Kidney glomerular epithelial cell (primary cell): ENCODE measurements at regions not wholly inside any gene's neighbourhood (a gene's known extent, or its start where the extent isn't known, plus 50 kb on each side); places are given as distances from the start of the nearest gene placed in this dataset.
"Not testable (repeated sequence)": the region's sequence is repeated elsewhere in the genome, so short reads cannot be mapped to it uniquely, and the experiment has no call there.

ENCODE experiments used
- DNase-seq: peaks from one replicate; lab custom pipeline; 2025; lab: John Stamatoyannopoulos, UW

GRCh38 chr5:34561581-34561980, 94.5 kb upstream of the RAI14 start:
- DNase-seq = not testable (repeated sequence)

GRCh38 chr5:34562791-34563190, 93.3 kb upstream of the RAI14 start:
- DNase-seq = no peak

- no peak for DNase-seq
Observed at GRCh38 chr5:34563269-34563668, 92.9 kb upstream of the RAI14 start.

GRCh38 chr5:34563931-34564709, 92.0 kb upstream of the RAI14 start:
- peak; percentile 95 for DNase-seq

GRCh38 chr5:34564710-34565235, 91.4 kb upstream of the RAI14 start:
- DNase-seq = no peak

DNA sequence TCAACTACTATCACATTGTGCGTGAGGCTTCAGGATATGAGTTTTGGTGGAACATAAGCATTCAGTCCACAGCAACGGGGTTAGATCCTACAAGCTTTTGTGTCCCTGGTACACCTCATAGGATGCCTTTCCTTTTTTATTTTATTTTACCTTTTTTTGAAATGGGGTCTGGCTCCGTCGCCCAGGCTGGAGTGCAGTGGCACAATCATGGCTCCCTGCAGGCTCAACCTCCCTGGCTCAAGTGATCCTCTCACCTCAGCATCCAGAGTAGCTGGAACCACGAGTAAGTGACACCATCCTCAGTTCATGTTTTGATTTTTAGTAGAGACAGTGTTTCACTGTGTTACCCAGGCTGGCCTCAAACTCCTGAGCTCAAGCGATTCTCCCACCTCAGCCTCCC, 86.0 kb upstream of the RAI14 start:
- no peak for DNase-seq

DNA sequence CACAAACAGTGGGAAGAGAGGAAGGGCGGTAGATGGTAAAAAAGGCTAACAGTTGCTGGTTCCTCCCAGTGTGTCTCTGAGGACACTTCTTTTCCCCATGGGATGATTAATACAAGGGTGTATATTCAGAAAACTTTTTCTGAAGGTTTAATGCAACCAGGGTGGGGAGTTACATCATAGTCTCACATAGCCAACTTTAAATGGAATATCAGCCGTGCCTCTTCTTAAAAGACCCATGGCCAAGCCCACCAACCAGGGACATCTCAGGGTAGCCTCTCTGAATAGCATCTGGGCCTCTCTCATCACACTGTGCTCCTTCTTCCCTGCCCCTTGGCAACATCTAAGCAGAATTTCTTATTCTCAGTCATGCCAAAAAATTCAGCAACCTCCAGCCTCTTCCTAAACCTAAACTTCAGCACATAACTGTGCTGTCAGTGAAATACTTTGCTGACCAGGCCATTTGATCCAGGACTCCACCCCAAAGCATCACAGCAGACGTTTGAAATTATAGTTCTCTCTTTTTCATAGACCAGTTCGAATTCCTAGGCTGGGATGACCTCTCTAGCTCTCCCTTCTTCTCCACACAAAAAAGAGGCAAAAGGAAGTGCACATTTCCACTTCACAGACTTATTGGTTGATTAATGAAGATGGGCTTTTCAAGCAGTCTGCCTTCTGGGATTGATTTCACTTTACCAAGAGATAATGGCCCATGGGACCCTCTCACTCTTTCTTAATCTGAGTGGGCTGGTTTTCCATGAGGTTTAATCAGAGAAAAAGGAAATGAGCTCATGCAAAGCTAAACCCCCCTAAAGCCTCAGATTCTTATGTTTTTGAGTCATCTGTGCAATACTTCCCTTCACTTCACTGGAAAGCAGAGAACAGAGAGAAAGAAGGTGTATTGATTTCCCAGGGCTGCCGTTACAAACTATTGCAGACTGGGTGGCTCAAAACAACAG, 85.1 kb upstream of the RAI14 start:
- peak; percentile 69 for DNase-seq

- peak; percentile 69 for DNase-seq
Observed at GRCh38 chr5:34571677-34572041, 84.5 kb upstream of the RAI14 start.

DNA sequence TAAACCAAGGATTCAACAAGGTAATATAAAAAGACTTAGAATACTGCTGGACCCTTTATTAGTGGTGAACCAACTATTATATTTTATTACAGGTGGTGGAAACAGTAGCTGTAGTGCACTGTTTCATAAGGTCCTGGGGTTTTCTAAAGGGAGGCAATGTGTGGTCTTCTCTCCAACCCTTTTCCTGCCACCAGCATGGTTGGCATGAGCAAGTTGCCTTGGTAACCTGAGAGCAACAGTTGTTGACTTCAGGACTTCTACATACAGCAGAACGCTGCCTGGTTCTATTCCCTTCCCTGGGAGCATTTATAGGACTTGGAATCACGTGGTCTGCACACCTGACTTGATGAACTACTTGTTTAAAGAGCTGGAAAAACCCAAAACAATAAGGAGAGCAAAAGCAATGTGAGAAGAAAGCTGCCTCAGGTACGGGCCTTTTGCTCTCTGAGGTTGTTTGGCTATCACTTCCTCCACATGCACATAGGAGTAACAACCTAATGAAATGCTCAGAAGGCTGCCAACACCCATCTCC, 81.1 kb upstream of the RAI14 start:
- no peak for DNase-seq

DNA sequence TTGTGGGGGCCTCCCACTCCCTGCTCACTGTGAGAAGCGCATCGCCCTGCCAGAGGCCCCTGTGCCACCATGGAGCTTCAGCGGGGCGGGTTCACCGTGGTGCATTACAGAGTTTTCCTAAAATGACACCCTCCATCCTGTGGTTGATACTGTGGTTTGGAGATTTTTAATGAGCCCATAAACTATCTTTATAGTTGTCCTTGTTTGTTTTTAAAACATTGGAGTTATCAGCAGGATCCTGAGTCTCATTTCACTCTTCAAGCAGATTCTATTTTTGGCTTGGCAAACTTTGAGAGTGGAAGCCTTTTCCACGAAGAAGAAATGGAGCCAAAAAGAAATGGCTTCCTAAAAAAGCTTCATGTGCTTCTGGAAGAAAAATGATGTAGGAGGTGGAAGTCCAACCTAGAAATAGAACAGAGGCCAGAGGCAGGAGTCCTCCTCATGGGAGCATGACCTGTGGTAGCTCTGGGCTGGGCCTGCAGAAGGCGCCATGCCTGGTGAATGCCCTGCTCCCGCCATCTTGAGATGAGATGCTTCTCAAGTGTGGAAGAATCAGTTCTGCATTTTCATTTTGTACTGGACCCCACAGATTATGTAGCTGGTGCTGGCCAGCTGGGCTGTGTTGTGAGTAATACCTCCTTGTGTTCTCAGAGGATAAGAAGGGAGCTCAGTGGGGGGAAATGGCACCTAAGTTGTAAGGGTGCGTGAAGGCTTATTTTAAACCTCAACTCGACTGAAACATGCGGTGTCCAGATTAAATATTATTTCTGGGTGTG, 79.0 kb upstream of the RAI14 start:
- no peak for DNase-seq

- no peak for DNase-seq
Observed at GRCh38 chr5:34578962-34579361, 77.2 kb upstream of the RAI14 start.

DNA sequence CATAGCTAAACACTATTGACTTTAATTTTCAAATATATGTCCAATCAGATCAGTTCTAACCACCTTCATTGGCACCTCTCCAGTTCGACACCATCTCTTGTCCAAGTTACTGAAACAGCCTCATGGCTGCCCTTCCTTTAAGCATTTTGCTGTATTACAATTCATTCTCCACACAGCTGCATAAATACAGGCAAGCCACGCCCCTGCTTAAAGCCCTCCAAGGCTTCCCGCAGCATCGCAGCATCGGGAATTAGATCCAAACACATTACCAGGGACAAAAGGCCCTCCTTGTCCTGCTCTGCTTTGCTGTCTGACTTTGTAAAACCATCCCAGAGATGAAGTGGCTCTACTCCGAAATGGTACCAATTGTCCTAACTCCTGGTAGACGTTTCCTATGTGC, 75.1 kb upstream of the RAI14 start:
- no peak for DNase-seq

- no peak for DNase-seq
Observed at GRCh38 chr5:34582371-34582770, 73.8 kb upstream of the RAI14 start.

- DNase-seq = no peak
Observed at GRCh38 chr5:34583167-34583566, 73.0 kb upstream of the RAI14 start.

- no peak for DNase-seq
Observed at GRCh38 chr5:34584165-34584564, 72.0 kb upstream of the RAI14 start.

DNA sequence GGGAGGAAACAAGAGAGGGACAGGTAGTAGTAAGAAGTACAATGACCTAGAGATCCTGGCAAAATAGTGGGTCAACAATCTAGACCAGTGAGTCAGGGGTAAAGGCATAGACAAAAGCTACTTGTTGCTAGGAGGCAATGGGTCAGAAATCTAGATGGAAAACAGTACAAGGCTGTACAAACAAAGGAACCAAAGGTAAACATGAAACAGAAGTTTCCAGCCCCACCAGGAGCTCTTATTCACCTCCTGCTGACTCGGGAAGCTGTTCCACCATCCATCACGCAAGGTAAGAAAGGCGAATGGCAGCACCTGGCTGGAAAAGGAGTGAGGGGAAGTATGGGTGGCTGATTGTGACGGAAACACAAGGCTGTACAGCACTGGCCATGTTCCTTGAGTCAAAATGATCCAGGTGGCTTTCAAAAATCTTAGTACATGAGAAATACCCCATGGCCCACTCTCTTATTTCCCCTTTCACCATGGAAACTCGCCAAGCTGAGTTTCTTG, 70.5 kb upstream of the RAI14 start:
- peak; percentile 49 for DNase-seq

DNA sequence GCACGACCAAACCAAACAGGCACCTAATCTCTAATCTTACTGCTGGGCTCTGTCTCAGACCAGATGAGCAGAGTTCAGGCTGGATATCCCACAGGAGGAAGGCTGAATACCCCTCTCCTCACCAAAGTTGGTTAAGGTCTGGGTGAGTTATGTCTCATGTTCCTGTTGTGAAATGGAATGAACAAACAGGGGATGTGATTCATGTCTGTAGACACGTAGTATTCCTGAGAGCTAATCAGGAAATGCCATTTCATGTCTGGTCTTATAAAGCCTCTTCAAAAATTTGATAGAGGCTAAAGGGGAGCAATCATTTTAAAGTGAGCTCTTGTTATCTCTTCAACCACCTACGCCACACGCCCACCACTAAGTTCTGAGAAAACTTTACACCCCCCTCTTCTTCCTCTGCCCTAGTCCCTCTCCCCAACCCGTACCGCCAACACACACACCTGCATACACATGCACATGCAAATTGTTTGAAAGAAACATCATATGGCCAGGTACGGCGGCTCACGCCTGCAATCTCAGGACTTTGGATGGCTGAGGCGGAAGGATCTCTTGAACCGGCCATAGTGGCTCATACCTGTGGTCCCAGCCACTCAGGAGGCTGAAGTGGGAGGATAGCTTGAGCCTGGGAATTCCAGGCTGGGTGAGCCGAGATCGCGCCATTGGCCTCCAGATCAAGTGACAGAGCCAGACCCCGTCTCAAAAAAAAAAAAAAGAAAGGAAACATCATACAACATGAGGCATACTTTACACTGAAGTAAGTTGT, 69.8 kb upstream of the RAI14 start:
- DNase-seq = peak; percentile 46

GRCh38 chr5:34587355-34588241, 68.5 kb upstream of the RAI14 start:
- DNase-seq = peak; percentile 40

DNA sequence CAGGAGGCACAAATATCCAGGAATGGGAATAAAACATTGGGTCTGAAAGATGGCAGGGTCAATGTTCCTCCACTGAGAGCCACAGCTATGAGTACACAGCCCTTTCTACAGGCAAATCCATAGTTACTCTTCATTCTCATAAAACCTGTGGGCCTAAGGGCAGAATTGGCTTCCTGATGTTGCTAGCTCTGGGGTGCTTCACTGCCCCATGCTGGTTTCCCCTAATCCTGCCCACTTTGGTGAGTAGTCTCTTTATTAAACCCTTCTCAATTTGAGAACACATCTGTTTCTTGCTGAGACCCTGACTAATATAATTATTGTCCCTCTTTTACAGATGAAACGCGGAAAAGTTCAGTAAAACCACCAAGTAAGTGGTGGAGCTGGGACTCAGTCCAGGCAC, 66.3 kb upstream of the RAI14 start:
- no peak for DNase-seq

GRCh38 chr5:34591723-34592122, 64.4 kb upstream of the RAI14 start:
- no peak for DNase-seq
